ENCODE measurements at regions not wholly inside any gene's neighbourhood (a gene's known extent, or its start where the extent isn't known, plus 50 kb on each side); places are given as distances from the start of the nearest gene placed in this dataset.
"Not testable (repeated sequence)": the region's sequence is repeated elsewhere in the genome, so short reads cannot be mapped to it uniquely, and the experiment has no call there.

- DNase-seq (ENCODE audit: low spot score) = not testable (repeated sequence)
Measured at GRCh38 chr7:97234494-97234893, 117.0 kb downstream of the SDHAF3 start.

GRCh38 chr7:97246317-97246716, 128.8 kb downstream of the SDHAF3 start:
- no peak for DNase-seq (ENCODE audit: low spot score)

DNA sequence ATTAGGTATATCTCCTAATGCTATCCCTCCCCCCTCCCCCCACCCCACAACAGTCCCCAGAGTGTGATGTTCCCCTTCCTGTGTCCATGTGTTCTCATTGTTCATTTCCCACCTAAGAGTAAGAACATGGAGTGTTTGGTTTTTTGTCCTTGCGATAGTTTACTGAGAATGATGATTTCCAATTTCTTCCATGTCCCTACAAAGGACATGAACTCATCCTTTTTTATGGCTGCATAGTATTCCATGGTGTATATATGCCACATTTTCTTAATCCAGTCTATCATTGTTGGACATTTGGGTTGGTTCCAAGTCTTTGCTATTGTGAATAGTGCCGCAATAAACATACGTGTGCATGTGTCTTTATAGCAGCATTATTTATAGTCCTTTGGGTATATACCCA, 140.7 kb downstream of the SDHAF3 start:
- DNase-seq (ENCODE audit: low spot score) = not testable (repeated sequence)

GRCh38 chr7:97269741-97270140, 152.2 kb downstream of the SDHAF3 start:
- no peak for DNase-seq (ENCODE audit: low spot score)

DNA sequence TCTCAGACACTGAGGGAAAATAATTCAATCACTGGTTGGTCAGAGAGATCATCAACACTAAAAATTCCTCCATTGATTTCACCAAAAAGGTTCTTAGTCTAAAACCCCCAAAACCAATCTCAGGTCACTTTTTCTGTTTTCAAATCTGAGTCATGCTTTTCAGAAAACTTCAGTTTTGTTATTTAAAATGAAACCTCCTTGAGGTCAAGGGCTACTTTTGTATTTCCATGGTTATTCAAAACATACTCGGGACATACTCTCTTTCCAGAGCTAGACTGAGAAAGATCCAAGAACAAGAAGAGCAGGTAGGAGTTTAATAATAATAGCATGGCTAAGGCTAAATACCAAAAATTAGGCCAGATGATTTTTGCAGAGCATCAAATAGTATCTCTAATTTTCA, 152.8 kb downstream of the SDHAF3 start:
- no peak for DNase-seq (ENCODE audit: low spot score)

DNA sequence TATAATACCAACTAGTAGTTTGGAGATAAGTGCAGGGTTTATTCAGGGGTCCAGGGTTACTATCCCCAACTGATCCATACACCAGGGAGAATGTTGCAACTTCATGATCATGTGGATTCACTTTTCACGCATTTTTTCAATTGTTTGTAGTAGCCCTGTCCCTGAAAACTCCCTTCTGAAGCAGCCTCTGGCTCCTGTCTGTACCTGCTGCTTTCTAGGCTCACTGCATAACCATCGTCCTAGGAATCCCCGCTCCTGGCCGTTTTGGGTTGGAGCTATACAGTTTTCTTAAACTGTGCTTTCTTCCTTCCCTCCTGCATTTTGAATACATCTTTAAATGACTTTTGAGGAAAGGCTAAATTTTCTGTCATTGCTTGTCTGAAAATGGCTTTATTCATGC, 154.1 kb downstream of the SDHAF3 start:
- DNase-seq (ENCODE audit: low spot score) = no peak

- DNase-seq (ENCODE audit: low spot score) = no peak
Measured at GRCh38 chr7:97272237-97272975, 154.9 kb downstream of the SDHAF3 start.

DNA sequence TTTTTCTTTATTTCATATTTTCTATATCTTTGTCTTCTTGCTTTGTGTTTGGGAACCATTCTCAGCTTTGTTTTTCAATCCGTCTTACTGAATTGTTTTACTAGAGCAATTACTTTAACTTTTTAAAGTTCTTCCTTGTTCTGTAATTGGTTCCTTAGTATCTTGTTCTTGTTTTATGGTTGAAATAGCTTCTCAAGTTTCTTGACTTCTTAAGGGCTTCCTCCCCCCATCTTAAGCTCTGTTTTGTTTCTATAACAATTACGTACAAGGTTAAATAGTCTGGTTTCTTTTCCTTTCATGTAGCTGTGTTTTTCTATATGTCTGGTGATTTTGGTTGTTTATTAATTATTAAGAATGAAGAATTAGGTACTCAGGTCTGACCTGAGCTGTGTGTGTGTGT, 158.0 kb downstream of the SDHAF3 start:
- DNase-seq (ENCODE audit: low spot score) = no peak

DNA sequence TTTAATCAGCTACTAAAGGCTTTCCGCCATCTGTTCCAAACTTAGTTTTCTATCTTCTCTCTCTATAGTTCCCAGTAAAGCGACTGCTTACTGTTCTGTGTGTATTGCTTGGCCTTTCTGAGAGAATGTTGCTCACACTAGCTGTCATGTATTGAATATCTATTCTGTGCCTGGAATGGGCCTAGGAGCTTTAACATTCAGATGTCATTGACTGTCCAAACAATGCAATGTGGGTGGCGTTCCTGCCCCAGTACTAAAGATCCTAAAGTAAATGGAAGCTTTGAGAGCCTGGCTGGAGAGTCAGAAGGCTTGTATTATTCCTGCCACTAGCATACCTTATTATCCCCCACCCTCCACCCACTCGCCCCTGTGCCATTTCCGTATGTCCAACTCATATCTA, 163.5 kb downstream of the SDHAF3 start:
- no peak for DNase-seq (ENCODE audit: low spot score)

DNA sequence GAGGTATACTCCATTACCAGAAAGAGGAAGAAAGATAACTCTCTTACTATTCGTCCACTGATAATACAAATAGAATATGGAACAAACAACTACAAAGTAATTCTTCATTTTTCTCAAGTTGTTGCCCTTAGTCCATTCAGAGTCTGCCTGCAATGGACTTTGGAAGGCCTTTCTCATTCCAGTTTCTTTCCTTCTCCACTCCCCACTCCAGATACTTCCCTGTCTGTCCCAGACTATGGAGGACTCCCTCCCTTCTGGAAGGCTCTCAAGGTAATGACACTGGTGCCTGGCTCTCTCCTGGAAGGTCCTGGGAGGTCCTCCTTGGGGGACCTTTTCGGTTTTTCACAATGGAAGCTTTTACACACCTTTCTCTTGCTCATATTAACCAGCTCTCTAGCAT, 167.8 kb downstream of the SDHAF3 start:
- no peak for DNase-seq (ENCODE audit: low spot score)

GRCh38 chr7:97293031-97293430, 175.5 kb downstream of the SDHAF3 start:
- no peak for DNase-seq (ENCODE audit: low spot score)

DNA sequence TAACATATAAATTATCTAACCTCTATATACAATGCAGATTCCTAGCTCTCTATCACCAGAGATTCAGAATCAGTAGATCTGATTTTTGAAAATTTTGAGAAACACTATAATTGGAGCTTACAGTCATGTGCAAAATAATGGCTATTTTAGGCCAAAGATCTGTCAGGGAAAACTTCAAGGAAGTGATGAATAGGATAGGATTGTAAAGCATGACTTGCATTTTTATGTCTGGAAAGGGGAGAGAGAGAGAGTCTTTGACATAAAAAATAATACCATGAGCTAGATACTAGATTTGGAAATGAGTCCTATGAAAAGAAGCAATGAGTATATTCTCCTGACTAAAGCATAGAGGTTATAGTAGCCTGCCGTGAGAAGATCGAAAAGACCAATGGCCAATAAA, 181.1 kb downstream of the SDHAF3 start:
- no peak for DNase-seq (ENCODE audit: low spot score)

GRCh38 chr7:97305589-97305988, 188.1 kb downstream of the SDHAF3 start:
- DNase-seq (ENCODE audit: low spot score) = no peak

- DNase-seq (ENCODE audit: low spot score) = no peak
Measured at GRCh38 chr7:97307521-97308108, 190.1 kb downstream of the SDHAF3 start.

- peak; percentile 16 for DNase-seq (ENCODE audit: low spot score)
Measured at GRCh38 chr7:97313900-97314299, 196.4 kb downstream of the SDHAF3 start.

GRCh38 chr7:97317575-97317974, 200.1 kb downstream of the SDHAF3 start:
- DNase-seq (ENCODE audit: low spot score) = no peak

DNA sequence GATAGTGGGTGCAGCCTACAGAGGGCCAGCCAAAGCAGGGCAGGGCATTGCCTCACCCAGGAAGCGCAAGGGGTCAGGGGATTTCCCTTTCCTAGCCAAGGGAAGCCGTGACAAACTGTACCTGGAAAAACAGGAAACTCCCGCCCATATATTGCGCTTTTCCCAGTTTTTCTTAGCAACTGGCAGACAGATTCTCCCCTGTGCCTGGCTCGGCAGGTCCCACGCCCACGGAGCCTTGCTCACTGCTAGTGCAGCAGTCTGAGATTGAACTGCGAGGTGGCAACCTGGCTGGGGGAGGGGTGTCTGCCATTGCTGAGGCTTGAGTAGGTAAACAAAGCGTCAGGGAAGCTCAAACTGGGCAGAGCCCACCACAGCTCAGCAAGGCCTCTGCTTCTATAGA, 212.4 kb downstream of the SDHAF3 start:
- DNase-seq (ENCODE audit: low spot score) = not testable (repeated sequence)

DNA sequence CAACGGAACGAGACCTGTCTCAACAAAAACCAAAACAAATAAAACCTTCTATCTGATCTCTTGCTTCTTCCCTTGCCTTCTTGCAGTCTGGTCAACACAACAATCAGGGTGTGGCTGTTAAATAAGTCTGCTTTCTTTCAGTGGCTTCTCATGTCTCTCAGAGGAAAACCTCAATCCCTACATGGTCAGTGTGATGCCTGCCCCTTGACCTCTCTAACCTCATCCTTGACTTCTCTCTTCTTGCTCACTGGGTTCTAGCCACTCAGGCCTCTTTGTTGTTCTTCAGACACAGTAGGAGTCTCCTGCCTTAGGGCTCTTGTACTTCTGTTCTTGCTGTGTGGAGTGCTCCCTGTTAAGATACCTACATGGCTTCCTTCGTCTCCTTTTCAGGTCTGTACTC, 220.4 kb downstream of the SDHAF3 start:
- DNase-seq (ENCODE audit: low spot score) = no peak

DNA sequence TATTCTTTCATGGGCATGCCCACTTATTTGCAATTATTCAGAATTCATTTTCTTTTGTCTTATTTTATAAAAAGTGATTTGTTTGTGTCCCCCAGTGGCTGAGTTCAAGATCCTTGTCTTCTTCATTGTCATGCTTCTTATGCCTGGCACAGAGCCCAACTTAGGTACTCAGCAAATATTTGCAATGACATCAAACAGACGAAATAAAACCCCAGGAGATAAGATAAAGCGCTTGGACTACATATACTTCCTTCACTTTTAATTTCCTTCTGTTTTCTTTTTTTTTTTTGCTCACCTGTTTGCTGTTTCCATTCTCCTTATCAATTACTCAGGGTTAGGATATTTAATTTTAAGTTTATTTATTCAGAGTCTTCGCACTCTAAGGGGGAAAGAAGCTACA, 225.0 kb downstream of the SDHAF3 start:
- DNase-seq (ENCODE audit: low spot score) = no peak

DNA sequence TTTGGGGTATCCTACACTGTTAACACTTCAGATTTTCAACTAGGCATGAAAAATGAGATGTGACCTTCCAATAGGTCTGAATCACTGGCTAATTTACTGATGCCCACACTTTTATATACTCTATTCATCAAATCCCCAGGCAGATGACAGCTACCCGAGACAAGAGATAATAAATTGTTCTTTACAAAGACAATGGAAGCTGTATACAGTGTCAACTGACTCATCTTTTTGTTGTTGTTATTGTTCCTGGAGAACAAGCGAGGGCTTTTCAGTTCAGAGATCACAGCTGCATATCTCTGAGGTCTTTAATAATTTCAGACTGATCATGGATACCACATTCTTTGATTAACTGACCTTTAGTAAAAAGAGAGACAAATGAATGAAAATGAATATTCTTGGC, 228.9 kb downstream of the SDHAF3 start:
- no peak for DNase-seq (ENCODE audit: low spot score)

- no peak for DNase-seq (ENCODE audit: low spot score)
Measured at GRCh38 chr7:97351488-97351887, 234.0 kb downstream of the SDHAF3 start.

- no peak for DNase-seq (ENCODE audit: low spot score)
Measured at GRCh38 chr7:97357459-97357858, 240.0 kb downstream of the SDHAF3 start.

- DNase-seq (ENCODE audit: low spot score) = no peak
Measured at GRCh38 chr7:97372882-97373281, 255.4 kb downstream of the SDHAF3 start.

DNA sequence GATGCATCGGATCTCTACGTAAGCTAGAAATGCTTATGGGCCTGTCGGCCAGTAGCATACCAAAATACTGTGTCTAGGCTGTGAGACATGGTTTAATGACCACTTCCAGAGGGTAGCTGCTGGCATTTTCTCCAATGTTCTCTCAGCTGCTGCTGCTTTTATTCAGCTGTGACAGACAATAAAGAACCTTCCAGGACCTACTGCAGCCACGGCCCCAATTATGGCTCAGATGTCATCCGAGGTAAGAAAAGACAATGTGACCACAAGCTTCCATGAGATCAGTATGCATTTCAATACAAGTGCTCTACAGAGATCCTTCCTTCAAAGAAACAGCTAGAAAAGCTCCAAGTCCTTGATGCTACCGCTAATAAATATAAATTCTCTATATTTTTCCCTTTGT, 256.2 kb downstream of the SDHAF3 start:
- DNase-seq (ENCODE audit: low spot score) = no peak

All from iPS-NIHi11 (cell line).